LNCAP (cell line): ENCODE measurements at regions not wholly inside any gene's neighbourhood (a gene's known extent, or its start where the extent isn't known, plus 50 kb on each side); places are given as distances from the start of the nearest gene placed in this dataset.
A peak's percentile ranks its signal among the peaks of the same experiment; 100 is the strongest.

Experiments
- TF ChIP-seq, protein P1 (sequence below): fragments of 450-650 bp; IDR thresholded peaks from 2 replicates; pipeline ENCODE4 v1.5.1; 2017; ENCODE audit warnings: mild to moderate bottlenecking

- TF ChIP-seq, protein P1, sequence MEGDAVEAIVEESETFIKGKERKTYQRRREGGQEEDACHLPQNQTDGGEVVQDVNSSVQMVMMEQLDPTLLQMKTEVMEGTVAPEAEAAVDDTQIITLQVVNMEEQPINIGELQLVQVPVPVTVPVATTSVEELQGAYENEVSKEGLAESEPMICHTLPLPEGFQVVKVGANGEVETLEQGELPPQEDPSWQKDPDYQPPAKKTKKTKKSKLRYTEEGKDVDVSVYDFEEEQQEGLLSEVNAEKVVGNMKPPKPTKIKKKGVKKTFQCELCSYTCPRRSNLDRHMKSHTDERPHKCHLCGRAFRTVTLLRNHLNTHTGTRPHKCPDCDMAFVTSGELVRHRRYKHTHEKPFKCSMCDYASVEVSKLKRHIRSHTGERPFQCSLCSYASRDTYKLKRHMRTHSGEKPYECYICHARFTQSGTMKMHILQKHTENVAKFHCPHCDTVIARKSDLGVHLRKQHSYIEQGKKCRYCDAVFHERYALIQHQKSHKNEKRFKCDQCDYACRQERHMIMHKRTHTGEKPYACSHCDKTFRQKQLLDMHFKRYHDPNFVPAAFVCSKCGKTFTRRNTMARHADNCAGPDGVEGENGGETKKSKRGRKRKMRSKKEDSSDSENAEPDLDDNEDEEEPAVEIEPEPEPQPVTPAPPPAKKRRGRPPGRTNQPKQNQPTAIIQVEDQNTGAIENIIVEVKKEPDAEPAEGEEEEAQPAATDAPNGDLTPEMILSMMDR: no peak
These were observed 230.1 kb downstream of the NFATC2 start for GRCh38 chr20:51312480-51312783.

DNA sequence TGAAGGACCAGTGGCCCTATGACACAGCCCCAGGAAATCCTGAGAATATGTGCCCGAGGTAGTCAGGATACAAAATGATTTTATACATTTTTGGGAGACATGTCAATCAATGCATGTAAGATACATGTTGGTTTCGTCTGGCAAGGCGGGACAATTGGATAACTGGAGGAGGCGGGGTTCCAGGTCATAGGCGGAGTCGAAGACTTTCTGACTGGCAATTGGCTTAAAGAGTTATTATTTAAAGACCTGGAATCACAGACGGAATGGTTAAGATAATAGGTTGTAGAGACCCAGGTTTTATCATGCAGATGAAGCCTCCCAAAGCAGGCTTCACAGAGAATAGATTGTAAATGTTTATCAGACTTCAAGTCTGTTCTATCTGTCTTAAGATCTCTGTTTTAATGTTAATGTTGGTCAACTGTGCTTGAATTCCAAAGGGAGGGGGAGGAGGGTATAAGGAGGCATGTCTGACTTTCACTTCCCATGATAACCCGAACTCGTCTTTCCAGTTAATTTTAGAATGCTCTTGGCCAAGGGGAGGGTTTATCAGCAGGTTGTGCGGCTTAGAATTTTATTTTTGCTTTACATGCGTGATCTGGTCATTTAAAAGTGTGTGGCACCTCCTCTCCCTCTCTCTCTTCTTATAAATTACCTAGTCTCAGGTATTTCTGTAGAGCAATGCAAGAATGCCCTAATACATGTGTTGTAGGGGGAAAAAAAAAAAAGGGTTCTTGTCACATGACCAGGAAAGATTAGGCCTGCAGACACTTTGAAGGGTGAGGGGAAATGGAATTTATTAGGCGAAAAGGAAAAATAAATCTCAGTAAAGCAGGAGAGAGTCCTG is 230.7 kb downstream of the NFATC2 start:
- TF ChIP-seq, protein P1: no peak

- TF ChIP-seq, protein P1: no peak
These were observed 232.3 kb downstream of the NFATC2 start for GRCh38 chr20:51310216-51310615.

GRCh38 chr20:51309128-51309527 is 233.4 kb downstream of the NFATC2 start:
- TF ChIP-seq, protein P1: no peak

- TF ChIP-seq, protein P1: peak; percentile 94
These were observed 235.8 kb downstream of the NFATC2 start for GRCh38 chr20:51306521-51307358.

DNA sequence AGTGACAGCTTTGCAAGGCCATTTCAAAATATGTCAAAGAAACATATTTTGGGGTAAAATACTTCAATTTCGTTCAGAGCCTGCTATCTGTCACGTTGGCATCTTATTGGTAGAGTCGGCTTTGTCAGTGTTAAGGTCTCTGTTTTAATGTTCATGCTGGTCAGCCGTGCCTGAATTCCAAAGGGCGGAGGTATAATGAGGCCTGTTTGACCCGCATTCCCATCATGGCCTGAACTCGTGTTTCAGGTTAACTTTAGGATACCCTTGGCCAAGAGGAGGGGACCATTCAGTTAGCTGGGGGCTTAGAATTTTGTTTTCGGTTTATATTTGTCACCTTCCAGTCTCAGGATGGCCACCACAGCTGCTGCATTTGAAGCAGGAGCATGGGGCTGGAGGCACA is 236.4 kb downstream of the NFATC2 start:
- TF ChIP-seq, protein P1: no peak

GRCh38 chr20:51305316-51306052 is 237.0 kb downstream of the NFATC2 start:
- TF ChIP-seq, protein P1: no peak
